GM12875 (cell line): ENCODE measurements at regions not wholly inside any gene's neighbourhood (a gene's known extent, or its start where the extent isn't known, plus 50 kb on each side); places are given as distances from the start of the nearest gene placed in this dataset.

Experiments used
- H3K4me3 ChIP-seq: one replicate; pipeline ENCODE4 v1.5.1; 2011; ENCODE audit warnings: low read depth, low read length, control low read depth
- CTCF ChIP-seq: IDR thresholded peaks from 2 replicates; pipeline ENCODE4 v1.5.1; 2011; ENCODE audit warnings: low read depth, mild to moderate bottlenecking, control low read depth, inconsistent platforms, low read length, moderate library complexity, borderline replicate concordance; ENCODE audit not compliant: insufficient read depth

GRCh38 chr4:138770818-138771217 lies 244.8 kb upstream of the NOCT start:
- no peak overlapping the region for H3K4me3 ChIP-seq
- no peak for TF ChIP-seq CTCF

GRCh38 chr4:138766332-138766731 lies 249.2 kb upstream of the NOCT start:
- no peak for TF ChIP-seq CTCF
- no peak overlapping the region for H3K4me3 ChIP-seq

GRCh38 chr4:138765442-138765841 lies 250.1 kb upstream of the NOCT start:
- no peak for TF ChIP-seq CTCF
- no peak overlapping the region for H3K4me3 ChIP-seq

- no peak overlapping the region for H3K4me3 ChIP-seq
- TF ChIP-seq CTCF, result no peak
Observed at GRCh38 chr4:138761638-138762220, 253.9 kb upstream of the NOCT start.

GRCh38 chr4:138759554-138759902 lies 256.1 kb upstream of the NOCT start:
- no peak overlapping the region for H3K4me3 ChIP-seq
- TF ChIP-seq CTCF, result no peak

- TF ChIP-seq CTCF, result no peak
- H3K4me3 ChIP-seq, result no peak overlapping the region
Observed at GRCh38 chr4:138758876-138759553, 256.6 kb upstream of the NOCT start.

GRCh38 chr4:138758196-138758595 lies 257.4 kb upstream of the NOCT start:
- H3K4me3 ChIP-seq, result no peak overlapping the region
- no peak for TF ChIP-seq CTCF
